Occipital lobe (tissue), 1 donor: ENCODE measurements at regions not wholly inside any gene's neighbourhood (a gene's known extent, or its start where the extent isn't known, plus 50 kb on each side); places are given as distances from the start of the nearest gene placed in this dataset.

Experiments
- DNase-seq: peaks from one replicate; lab custom pipeline; 2025; lab: John Stamatoyannopoulos, UW

GRCh38 chr13:44172281-44172810, 201.3 kb upstream of the SERP2 start:
- no peak for DNase-seq

GRCh38 chr13:44174769-44175425, 198.7 kb upstream of the SERP2 start:
- no peak for DNase-seq

- no peak for DNase-seq
These were observed 197.5 kb upstream of the SERP2 start for GRCh38 chr13:44176173-44176572.

DNA sequence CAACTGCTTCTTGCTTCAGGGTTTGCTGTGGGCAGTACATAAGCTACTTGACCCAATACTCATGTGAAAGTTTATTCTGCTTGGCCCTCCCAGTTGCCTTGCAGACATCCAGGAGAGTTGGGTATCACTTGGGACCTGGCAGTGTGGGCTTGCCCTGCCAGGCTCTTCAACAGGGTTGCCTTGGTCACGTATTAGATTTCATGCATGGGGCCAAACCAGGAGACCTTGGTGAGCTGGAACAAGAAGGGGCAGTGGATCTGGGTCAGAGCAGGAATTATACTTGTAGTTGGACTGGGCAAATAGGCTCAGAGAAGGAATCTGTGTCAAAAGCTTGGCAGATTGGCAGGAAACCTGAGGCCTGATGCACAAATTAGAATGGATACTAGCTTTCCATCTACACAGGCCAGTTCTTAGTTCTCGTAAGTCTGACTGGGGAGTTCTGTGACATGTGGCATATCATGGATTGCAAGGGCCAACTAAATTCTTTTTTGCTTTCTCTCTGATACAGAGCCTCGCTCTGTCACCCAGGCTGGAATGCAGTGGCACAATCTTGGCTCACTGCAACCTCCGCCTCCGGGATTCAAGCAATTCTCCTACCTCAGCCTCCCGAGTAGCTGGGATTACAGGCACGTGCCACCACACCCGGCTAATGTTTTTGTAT, 192.6 kb upstream of the SERP2 start:
- DNase-seq = no peak

- DNase-seq = no peak
These were observed 191.7 kb upstream of the SERP2 start for GRCh38 chr13:44181931-44182330.

DNA sequence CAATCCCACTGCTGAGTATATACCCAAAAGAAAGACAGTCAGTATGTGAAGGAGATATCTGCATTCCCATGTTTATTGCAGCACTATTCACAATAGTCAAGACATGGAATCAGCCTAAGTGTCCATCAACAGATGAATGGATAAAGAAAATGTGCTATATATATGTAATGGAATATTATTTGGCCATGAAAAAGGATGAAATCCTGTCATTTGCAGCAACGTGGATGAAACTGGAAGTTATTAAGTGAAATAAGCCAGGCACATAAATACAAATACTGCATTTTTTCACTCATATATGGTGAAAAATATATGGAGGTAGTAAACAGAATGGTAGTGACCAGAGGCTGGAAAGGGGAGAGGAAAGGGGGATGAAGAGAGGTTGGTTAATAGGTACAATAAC, 188.9 kb upstream of the SERP2 start:
- no peak for DNase-seq

GRCh38 chr13:44188257-44188656, 185.4 kb upstream of the SERP2 start:
- no peak for DNase-seq

DNA sequence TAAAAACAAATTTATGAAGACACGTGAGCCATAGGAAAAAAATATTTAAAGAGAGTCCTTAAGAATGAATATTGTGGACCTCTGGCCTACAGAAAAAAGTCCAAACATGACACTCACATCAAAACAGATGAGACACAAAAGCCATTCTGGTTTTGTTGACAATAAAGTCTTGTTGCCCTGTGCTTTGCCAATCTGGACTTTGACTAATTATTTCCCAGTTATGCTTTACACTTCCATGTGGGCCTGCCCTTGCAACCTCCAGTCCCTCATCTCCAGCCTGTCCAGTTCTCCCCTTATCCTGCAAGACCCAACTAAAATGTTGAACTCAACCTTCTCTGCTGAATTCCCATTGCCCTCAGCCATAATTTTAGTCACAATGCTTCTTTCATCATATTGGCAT, 184.5 kb upstream of the SERP2 start:
- no peak for DNase-seq

DNA sequence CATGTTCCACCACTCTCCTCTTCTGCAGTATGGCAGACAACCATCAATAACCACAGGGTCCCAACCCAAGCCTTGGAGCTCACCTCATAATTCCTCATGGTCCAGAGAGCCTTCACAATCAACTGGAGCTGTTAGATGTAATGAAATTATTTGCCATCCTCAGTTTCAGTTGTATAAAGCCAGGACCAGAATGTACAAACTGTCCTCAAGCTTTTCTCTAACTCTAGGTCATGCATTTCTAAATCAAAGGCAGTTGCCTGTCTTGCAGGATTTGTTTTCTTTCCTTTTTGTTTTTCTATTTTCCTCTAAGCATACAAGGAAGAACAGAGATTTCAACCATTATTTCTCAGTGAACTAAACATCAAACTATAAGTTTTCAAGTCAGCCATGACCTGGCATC, 182.5 kb upstream of the SERP2 start:
- no peak for DNase-seq

DNA sequence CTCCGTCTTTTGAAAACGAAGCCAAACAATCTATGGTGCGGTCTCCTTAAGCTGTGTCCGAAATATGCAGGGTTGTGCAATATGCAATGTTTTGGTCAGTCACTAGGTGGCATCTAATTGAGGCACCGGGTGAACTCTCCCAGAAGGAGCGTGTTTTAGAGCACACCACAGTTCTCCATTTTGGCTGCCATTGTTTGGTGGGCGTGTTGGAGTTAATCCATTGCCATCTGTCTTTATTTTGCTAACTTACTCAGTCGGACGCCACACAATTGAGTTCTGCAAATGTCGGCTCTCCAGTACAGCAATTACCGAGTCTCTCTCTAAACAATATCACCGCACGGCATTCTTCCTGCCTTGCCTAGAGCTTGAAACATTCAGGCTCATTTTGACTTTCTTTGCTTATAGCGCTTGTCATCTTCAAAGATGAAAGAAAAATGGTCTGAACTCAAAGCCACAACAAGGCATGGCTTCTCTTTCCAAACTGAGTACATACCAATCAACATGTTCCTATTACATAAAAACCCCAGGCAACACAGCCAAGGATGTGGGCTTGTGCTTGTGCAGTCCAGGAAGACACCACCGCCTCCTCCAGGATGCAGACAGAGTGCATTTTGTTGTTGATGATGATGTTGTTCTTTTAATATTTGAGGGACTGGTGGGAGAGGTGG, 182.0 kb upstream of the SERP2 start:
- DNase-seq = peak; percentile 41

DNA sequence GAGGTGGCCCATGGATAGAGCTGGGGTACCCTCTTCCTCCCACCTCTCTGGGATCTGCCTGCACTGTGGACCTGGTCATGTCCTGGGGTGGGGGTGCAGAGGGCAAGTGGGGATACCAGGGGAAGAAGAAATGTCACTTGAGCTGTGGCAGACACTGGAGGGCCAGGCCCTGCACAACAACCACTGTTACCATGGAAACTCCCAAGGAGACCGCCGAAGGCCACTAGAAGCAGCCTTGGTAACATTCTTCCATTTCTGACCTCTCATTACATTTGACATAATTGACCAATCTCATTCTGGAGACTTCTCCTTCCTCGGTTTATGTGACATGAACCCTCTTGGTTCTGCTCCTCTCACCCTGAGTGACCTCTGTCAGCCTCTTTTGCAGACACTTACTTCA, 179.9 kb upstream of the SERP2 start:
- DNase-seq = no peak

DNA sequence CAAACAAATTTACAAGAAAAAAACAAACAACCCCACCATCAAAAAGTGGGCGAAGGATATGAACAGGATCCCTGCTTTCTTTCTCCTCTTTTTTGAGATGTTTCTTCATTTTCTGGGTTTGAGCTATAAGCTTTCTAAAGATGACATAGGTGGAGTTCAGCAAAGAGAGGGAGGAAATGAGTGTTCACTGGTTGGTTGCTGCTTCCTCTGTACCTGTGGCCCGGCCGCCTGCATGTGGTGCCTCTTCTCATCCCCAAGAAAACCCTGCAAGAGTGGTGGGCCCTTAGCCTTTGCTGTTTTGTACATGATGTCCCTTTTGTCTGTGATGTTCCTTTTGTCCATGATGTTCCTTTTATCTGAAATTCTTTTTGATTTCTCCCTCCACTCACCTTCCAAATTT, 178.4 kb upstream of the SERP2 start:
- no peak for DNase-seq

- no peak for DNase-seq
These were observed 177.3 kb upstream of the SERP2 start for GRCh38 chr13:44196196-44196751.

DNA sequence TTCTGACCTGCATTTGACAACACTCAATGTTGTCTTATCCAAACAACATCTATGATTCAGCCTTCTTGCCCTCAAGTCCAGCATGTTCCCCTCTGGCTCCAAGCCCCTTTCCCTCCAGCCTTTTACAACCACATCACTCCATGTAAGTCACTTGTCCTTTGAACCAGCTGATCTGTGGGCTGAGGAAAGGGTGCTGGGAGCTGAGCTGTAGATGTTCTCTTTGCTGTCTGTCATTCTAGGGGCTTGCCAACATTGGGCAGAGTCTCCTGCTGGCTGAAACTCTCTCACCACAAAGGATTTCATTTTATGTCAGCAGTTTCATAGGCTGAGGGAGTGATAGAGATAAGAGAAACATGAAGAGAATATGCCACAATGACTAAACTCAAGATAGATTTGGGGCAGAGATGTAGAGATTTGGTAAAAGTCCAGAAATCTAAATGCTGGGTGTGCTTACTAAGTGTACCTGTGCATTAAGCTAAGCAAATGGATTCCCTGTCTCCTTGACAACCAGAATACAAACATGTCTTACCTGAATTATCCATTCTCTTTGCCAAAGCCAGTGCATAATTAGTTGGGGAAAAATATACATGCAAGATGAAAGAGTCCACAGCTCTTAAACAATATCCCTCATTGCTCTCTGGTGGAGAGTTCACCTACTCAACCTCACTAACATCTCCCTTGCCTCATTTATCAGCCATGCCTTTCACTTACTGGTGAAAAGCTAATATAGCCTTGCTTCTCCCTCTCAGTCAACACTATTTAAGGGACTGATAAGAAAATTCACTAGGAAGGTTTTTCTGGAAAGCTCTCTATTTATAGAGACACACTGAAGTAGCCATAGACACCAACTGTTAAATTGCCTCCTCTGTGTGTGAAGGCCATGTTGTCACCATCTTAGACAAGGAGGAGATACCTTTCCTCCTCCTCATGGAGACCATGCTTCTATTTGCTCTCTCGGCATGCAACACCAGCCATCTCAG, 175.5 kb upstream of the SERP2 start:
- DNase-seq = no peak

- no peak for DNase-seq
These were observed 174.8 kb upstream of the SERP2 start for GRCh38 chr13:44198826-44199225.

DNA sequence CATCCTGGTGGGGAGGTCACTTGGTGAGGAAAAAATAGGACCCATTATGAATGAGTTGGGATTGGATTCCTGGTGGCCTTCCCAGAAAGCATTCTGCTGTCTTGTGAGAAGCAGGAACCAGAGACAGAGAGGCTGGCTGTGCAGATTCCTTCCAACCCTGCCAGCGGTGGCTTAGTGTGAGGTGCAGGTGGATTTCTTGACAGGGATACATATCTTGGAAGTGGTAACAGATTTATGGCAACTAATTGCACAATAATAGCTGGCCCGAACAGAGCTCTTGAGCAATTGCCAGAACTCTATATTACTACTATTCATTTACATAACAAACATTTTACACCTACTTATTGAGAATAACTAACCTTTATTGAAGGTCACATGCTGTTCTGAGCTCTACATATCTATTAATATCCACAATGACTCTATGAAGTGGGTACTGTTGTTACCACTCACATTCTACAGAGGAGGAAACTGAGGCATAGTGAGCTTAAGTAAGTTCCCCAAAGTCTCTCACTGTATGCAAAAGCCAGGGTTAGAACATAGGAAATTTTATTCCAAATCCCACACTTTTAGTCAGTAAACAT, 173.9 kb upstream of the SERP2 start:
- no peak for DNase-seq

DNA sequence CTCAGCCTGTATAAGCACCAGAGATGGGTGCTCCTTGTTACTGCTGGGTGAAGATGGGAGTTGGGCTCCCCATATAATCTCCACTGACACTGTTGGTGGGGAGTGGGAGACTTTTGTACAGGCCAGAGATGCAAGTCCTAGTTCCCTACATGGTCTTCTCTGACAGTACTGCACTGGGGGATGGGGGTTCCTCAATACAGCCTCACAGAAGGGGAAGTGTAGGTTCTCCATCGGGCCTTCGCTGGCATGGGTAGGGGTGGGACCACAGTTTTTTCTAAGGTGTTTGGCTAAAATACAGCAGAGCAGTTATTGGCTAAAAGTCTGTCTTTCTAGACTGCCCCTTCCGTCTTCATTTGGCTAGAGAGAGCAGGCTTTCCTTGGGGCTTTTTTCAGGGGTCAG, 167.2 kb upstream of the SERP2 start:
- DNase-seq = no peak

GRCh38 chr13:44207476-44207875, 166.1 kb upstream of the SERP2 start:
- DNase-seq = no peak

DNA sequence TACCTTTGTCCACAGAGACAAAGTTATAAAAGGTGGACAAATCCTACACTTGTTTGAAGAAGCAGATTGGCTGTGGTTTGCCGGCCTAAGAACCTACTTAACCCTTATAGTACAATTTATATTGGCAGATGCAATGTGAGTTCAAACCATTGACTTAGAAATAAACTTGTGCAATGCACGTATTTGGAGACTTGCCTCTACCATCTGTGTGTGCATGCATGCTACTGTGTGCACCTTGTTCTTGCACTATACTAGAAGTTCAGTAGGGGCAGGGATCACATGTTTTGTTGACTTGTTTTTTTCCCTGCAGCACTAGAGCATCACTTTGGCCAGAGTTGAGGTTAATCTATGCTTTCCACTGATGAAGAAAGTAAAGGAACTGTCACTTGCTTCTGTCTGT, 163.1 kb upstream of the SERP2 start:
- DNase-seq = no peak

- DNase-seq = peak; percentile 59
These were observed 162.3 kb upstream of the SERP2 start for GRCh38 chr13:44211286-44211685.
